H1 (cell line): ENCODE measurements at regions not wholly inside any gene's neighbourhood (a gene's known extent, or its start where the extent isn't known, plus 50 kb on each side); places are given as distances from the start of the nearest gene placed in this dataset.

Experiments
- CTCF ChIA-PET: fragments of 300-600 bp; sonication (Branson Sonifier 250); formaldehyde crosslinking; loops from one replicate; lab custom pipeline; 2021; ENCODE audit not compliant: partially characterized antibody; lab: Charles Lee
- POLR2A ChIA-PET: fragments of 300-600 bp; sonication (Branson Sonifier 250); formaldehyde crosslinking; loops from one replicate; lab custom pipeline; 2021; ENCODE audit warnings: inconsistent platforms; ENCODE audit not compliant: partially characterized antibody; lab: Charles Lee
- DNase-seq, 2 experiments: peaks; one replicate each; pipeline versions ENCODE4 v3.0.0 to v3.0.0-alpha.2; 2010 to 2022; ENCODE audit warnings: low spot score in 2 of 2, low read depth in 1 of 2, mixed read lengths in 1 of 2
- FAIRE-seq: peaks from 2 replicates; lab custom pipeline; 2011; peaks lifted over from hg19 to GRCh38; lab: Jason Lieb, UNC
- H2AFZ ChIP-seq: 2 replicates; pipeline ENCODE4 v1.8.1; 2012; ENCODE audit warnings: low read length, inconsistent platforms
- H2AK5ac ChIP-seq: 2 replicates; pipeline ENCODE4 v1.6.1; 2013; ENCODE audit warnings: low read depth, low read length
- H2BK120ac ChIP-seq: replicated peaks from 2 replicates; pipeline ENCODE3; 2013; ENCODE audit warnings: low read depth, low read length, inconsistent platforms
- H2BK12ac ChIP-seq: 2 replicates; pipeline ENCODE4 v1.6.1; 2013; ENCODE audit warnings: low read depth, low read length
- H2BK15ac ChIP-seq: 2 replicates; pipeline ENCODE4 v1.6.1; 2013; ENCODE audit warnings: low read length
- H2BK20ac ChIP-seq: 2 replicates; pipeline ENCODE4 v1.6.1; 2013; ENCODE audit warnings: low read length
- H2BK5ac ChIP-seq: 2 replicates; pipeline ENCODE4 v1.6.1; 2013; ENCODE audit warnings: low read depth, low read length
- H3K14ac ChIP-seq: 2 replicates; pipeline ENCODE4 v1.6.1; 2013; ENCODE audit warnings: inconsistent platforms; ENCODE audit not compliant: insufficient read length
- H3K18ac ChIP-seq: 2 replicates; pipeline ENCODE4 v1.6.1; 2013; ENCODE audit warnings: low read length; ENCODE audit errors: extremely low read depth
- H3K23ac ChIP-seq: 2 replicates; pipeline ENCODE4 v1.6.1; 2013; ENCODE audit warnings: inconsistent platforms; ENCODE audit not compliant: insufficient read length
- H3K23me2 ChIP-seq: 2 replicates; pipeline ENCODE4 v1.6.1; 2013; ENCODE audit warnings: low read depth, low read length
- H3K27ac ChIP-seq: 2 replicates; pipeline ENCODE4 v1.6.1; 2011; ENCODE audit warnings: low read depth, low read length, inconsistent platforms
- H3K27me3 ChIP-seq, 4 experiments: replicated peaks in 1 of 4; 1 replicate in 1 of 4; 2 replicates in 3 of 4; pipeline versions ENCODE4 v1.6.1 to v1.8.1; 2011 to 2013; ENCODE audit warnings: low read length in 3 of 4, mild to moderate bottlenecking in 3 of 4, inconsistent platforms in 2 of 4, mixed read lengths in 2 of 4, moderate library complexity in 1 of 4; ENCODE audit not compliant: control insufficient read depth in 3 of 4, insufficient read depth in 3 of 4; ENCODE audit errors: extremely low read depth in 1 of 4
- H3K36me3 ChIP-seq, 4 experiments: 2 replicates each; pipeline versions ENCODE4 v1.6.1 to v1.8.1; 2011 to 2013; ENCODE audit warnings: mild to moderate bottlenecking in 4 of 4, low read length in 3 of 4, moderate library complexity in 2 of 4, control low read depth in 1 of 4, inconsistent platforms in 1 of 4; ENCODE audit not compliant: insufficient read depth in 4 of 4, control insufficient read depth in 2 of 4
- H3K4ac ChIP-seq: replicated peaks from 2 replicates; pipeline ENCODE3; 2013; ENCODE audit warnings: low read length, low read depth, mixed read lengths, inconsistent platforms; ENCODE audit not compliant: insufficient read length
- H3K4me1 ChIP-seq, 4 experiments: replicated peaks in 1 of 4; 1 replicate in 1 of 4; 2 replicates in 3 of 4; pipeline versions ENCODE4 v1.6.1 to v1.8.1; 2011 to 2013; ENCODE audit warnings: low read length in 3 of 4, inconsistent platforms in 2 of 4, mixed read lengths in 1 of 4; ENCODE audit not compliant: insufficient read depth in 4 of 4, control insufficient read depth in 3 of 4
- H3K4me2 ChIP-seq, 2 experiments: 2 replicates each; pipeline versions ENCODE4 v1.6.1 to v1.8.1; 2011 to 2013; ENCODE audit warnings: low read depth in 2 of 2, low read length in 2 of 2, control low read depth in 1 of 2, inconsistent platforms in 1 of 2, mild to moderate bottlenecking in 1 of 2; ENCODE audit not compliant: insufficient read depth in 1 of 2
- H3K4me3 ChIP-seq, 4 experiments: fragments of 200-600, 300-600 bp in 1 of 4; sonication (generic), shearing (Covaris generic), sonication (Bioruptor Twin) in 1 of 4; 2 replicates each; pipeline versions ENCODE4 v1.5.1 to v1.8.1; 2011 to 2016; ENCODE audit warnings: low read length in 4 of 4, low read depth in 3 of 4, control low read depth in 2 of 4, inconsistent platforms in 2 of 4, mild to moderate bottlenecking in 2 of 4, mixed read lengths in 1 of 4, moderate library complexity in 1 of 4; ENCODE audit not compliant: insufficient read depth in 2 of 4; ENCODE audit errors: extremely low read depth in 1 of 4
- H3K56ac ChIP-seq: replicated peaks from 2 replicates; pipeline ENCODE3; 2013; ENCODE audit warnings: low read depth, mild to moderate bottlenecking, mixed read lengths, low read length, inconsistent platforms; ENCODE audit not compliant: insufficient read length
- H3K79me1 ChIP-seq: 2 replicates; pipeline ENCODE4 v1.6.1; 2013; ENCODE audit warnings: low read depth, low read length, control low read depth
- H3K79me2 ChIP-seq, 2 experiments: 2 replicates each; pipeline versions ENCODE4 v1.6.1 to v1.8.1; 2012 to 2013; ENCODE audit warnings: low read length in 2 of 2, mild to moderate bottlenecking in 2 of 2, inconsistent platforms in 1 of 2; ENCODE audit not compliant: insufficient read depth in 2 of 2, control insufficient read depth in 1 of 2
- H3K9ac ChIP-seq, 4 experiments: replicated peaks in 1 of 4; 1 replicate in 1 of 4; 2 replicates in 3 of 4; pipeline versions ENCODE4 v1.6.1 to v1.8.1; 2011 to 2013; ENCODE audit warnings: low read depth in 3 of 4, low read length in 3 of 4, control low read depth in 2 of 4, mild to moderate bottlenecking in 2 of 4, moderate library complexity in 2 of 4, inconsistent platforms in 1 of 4; ENCODE audit errors: extremely low read depth in 1 of 4
- H3K9me3 ChIP-seq, 2 experiments: 2 replicates each; pipeline versions ENCODE4 v1.6.1 to v1.8.1; 2012 to 2013; ENCODE audit warnings: mild to moderate bottlenecking in 2 of 2, moderate library complexity in 2 of 2, control low read depth in 1 of 2, inconsistent platforms in 1 of 2, low read depth in 1 of 2, low read length in 1 of 2, mixed read lengths in 1 of 2; ENCODE audit not compliant: insufficient read depth in 2 of 2
- H4K20me1 ChIP-seq, 2 experiments: replicated peaks in 1 of 2; 2 replicates each; pipeline versions ENCODE3 to v1.8.1; 2011 to 2013; ENCODE audit warnings: inconsistent platforms in 2 of 2, low read length in 2 of 2, mild to moderate bottlenecking in 1 of 2; ENCODE audit not compliant: insufficient read depth in 2 of 2, control insufficient read depth in 1 of 2
- H4K5ac ChIP-seq: 2 replicates; pipeline ENCODE4 v1.6.1; 2013; ENCODE audit warnings: low read length, low read depth, mixed read lengths, inconsistent platforms; ENCODE audit not compliant: insufficient read length
- H4K8ac ChIP-seq: 2 replicates; pipeline ENCODE4 v1.8.0; 2013; ENCODE audit warnings: mild to moderate bottlenecking, moderate library complexity, low read length, inconsistent platforms; ENCODE audit not compliant: insufficient read depth; ENCODE audit errors: extremely low read depth
- H4K91ac ChIP-seq: replicated peaks from 2 replicates; pipeline ENCODE3; 2013; ENCODE audit warnings: low read length, mixed read lengths, inconsistent platforms; ENCODE audit not compliant: insufficient read length
- CHD2 ChIP-seq: IDR thresholded peaks from 2 replicates; pipeline ENCODE4 v1.6.1; 2012; ENCODE audit warnings: low read length, improper control_type of control experiment
- KDM5A ChIP-seq: fragments of 200-600 bp; IDR thresholded peaks from 2 replicates; pipeline ENCODE4 v1.7.1; 2012; ENCODE audit warnings: mild to moderate bottlenecking, low read length, inconsistent platforms, mixed read lengths
- RFX5 ChIP-seq: IDR thresholded peaks from 2 replicates; pipeline ENCODE4 v1.6.1; 2011; ENCODE audit warnings: low read depth, low read length, improper control_type of control experiment, borderline replicate concordance
- RNF2 ChIP-seq: fragments of 200-900, 300-1000 bp; sonication (generic); IDR thresholded peaks from 2 replicates; pipeline ENCODE4 v1.7.1; 2016; ENCODE audit warnings: borderline replicate concordance, low read depth, mild to moderate bottlenecking, antibody characterized with exemption, low read length; ENCODE audit not compliant: poor library complexity, severe bottlenecking; ENCODE audit errors: missing control alignments
- SIN3A ChIP-seq, 2 experiments: IDR thresholded peaks in 1 of 2; conservative IDR thresholded peaks in 1 of 2; 2 replicates each; pipeline ENCODE4 v1.6.1; 2011 to 2012; ENCODE audit warnings: low read length in 2 of 2, improper control_type of control experiment in 1 of 2, low read depth in 1 of 2, mild to moderate bottlenecking in 1 of 2
- USF2 ChIP-seq: IDR thresholded peaks from 2 replicates; pipeline ENCODE4 v1.6.1; 2011; ENCODE audit warnings: low read length, improper control_type of control experiment
- WGBS, 2 experiments: shearing (Covaris generic) in 1 of 2; methylation state at CpG; one replicate each; pipeline versions ENCODE4 v1.1.6 to v1.1.7; 2013 to 2015; ENCODE audit warnings: low lambda C conversion rate in 2 of 2, mixed read lengths in 2 of 2, inconsistent platforms in 1 of 2, low coverage in 1 of 2, missing lambda C conversion rate in 1 of 2; ENCODE audit not compliant: insufficient replicate concordance in 2 of 2, insufficient coverage in 1 of 2, insufficient read length in 1 of 2; ENCODE audit errors: extremely low coverage in 1 of 2, missing lambda C conversion rate in 1 of 2; 5-methylcytosine and 5-hydroxymethylcytosine counted together

GRCh38 chr22:46091277-46091977 is 58.9 kb upstream of the PPARA start:
- no peak overlapping the region for H2BK20ac ChIP-seq
- no peak overlapping the region for H2BK120ac ChIP-seq
- H2BK12ac ChIP-seq: no peak overlapping the region
- no peak overlapping the region for H3K4me2 ChIP-seq
- H4K5ac ChIP-seq: no peak overlapping the region
- H3K4me1 ChIP-seq: no peaks in the 10 kb centered on the region
- H3K4me3 ChIP-seq: no peak overlapping the region
- peaks cover 0 to 5% of the 10 kb centered on the region in 2 experiments for H4K20me1 ChIP-seq
- H3K79me2 ChIP-seq: peaks cover 0 to 8% of the 10 kb centered on the region in 2 experiments; a peak in 1 of 4 replicates
- H3K79me1 ChIP-seq: peaks cover 4% of the 10 kb centered on the region; the same call in 1 of the 2 replicates
- H2BK5ac ChIP-seq: no peak overlapping the region
- H3K23ac ChIP-seq: no peak overlapping the region
- no peak overlapping the region for H2AK5ac ChIP-seq
- no peak for DNase-seq
- FAIRE-seq: no peak
- no peak overlapping the region for H2AFZ ChIP-seq
- H4K91ac ChIP-seq: no peak overlapping the region
- H3K18ac ChIP-seq: no peak overlapping the region
- ChIA-PET POLR2A (interaction anchor here (0.7 kb wide), 1 partner anchor 20 kb away, joined by 5 read pairs; no protein-coding TSS in a partner anchor), CTCF (interaction anchor here (0.8 to 2.1 kb wide), 4 partner anchors 10 to 83 kb away, joined by 3 to 6 read pairs (median 4); no protein-coding TSS in a partner anchor)
- no peaks in the 10 kb centered on the region for H3K9me3 ChIP-seq
- TF ChIP-seq RNF2 (no peak), SIN3A (conservative IDR thresholded peaks at IDR 0.05 in 1 of 2, IDR thresholded peaks at IDR 0.05 in 1 of 2; ENCODE audit: low read depth in 1 of 2, low read length in 2 of 2) (no peak), KDM5A (no peak), CHD2 (no peak), RFX5 (no peak), USF2 (no peak)
- no peaks in the 10 kb centered on the region for H3K23me2 ChIP-seq
- WGBS, 2 experiments: 87% methylated on average over 19 of the region's 19 CpGs; no CpG with 5 or more reads in 1 of the 2 experiments
- H4K8ac ChIP-seq: no peak overlapping the region
- H3K27ac ChIP-seq: no peak overlapping the region
- no peaks in the 10 kb centered on the region for H3K36me3 ChIP-seq
- H3K56ac ChIP-seq: no peak overlapping the region
- no peak overlapping the region for H3K9ac ChIP-seq
- no peak overlapping the region for H3K4ac ChIP-seq
- no peaks in the 10 kb centered on the region for H3K27me3 ChIP-seq
- no peak overlapping the region for H2BK15ac ChIP-seq
- no peak overlapping the region for H3K14ac ChIP-seq
